ENCODE measurements at regions not wholly inside any gene's neighbourhood (a gene's known extent, or its start where the extent isn't known, plus 50 kb on each side); places are given as distances from the start of the nearest gene placed in this dataset.

DNA sequence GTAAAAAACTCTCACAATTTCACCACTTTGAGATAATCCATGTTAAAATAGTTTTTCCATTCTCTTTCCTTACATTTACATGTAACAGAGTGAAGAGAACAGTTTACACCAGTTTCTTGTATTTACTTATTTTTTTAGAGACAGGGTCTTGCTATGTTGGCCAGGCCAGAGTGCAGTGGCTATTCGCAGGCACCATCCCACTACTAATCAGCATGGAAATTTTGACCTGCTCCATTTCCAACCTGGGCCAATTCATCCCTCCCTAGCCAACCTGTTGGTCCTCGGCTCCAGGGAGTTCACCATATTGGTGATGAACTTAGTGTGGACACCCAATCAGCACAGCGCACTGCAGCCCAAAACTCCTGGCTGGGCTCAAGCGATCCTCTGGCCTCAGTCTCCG lies 74.1 kb downstream of the LYZL2 start:
- TF ChIP-seq, protein P1, sequence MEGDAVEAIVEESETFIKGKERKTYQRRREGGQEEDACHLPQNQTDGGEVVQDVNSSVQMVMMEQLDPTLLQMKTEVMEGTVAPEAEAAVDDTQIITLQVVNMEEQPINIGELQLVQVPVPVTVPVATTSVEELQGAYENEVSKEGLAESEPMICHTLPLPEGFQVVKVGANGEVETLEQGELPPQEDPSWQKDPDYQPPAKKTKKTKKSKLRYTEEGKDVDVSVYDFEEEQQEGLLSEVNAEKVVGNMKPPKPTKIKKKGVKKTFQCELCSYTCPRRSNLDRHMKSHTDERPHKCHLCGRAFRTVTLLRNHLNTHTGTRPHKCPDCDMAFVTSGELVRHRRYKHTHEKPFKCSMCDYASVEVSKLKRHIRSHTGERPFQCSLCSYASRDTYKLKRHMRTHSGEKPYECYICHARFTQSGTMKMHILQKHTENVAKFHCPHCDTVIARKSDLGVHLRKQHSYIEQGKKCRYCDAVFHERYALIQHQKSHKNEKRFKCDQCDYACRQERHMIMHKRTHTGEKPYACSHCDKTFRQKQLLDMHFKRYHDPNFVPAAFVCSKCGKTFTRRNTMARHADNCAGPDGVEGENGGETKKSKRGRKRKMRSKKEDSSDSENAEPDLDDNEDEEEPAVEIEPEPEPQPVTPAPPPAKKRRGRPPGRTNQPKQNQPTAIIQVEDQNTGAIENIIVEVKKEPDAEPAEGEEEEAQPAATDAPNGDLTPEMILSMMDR (IDR thresholded peaks at IDR 0.05), result no peak
- no peak for TF ChIP-seq POLR2A (IDR thresholded peaks at IDR 0.05)
